Ovary (tissue), 3 donors: ENCODE measurements at regions not wholly inside any gene's neighbourhood (a gene's known extent, or its start where the extent isn't known, plus 50 kb on each side); places are given as distances from the start of the nearest gene placed in this dataset.

Experiments used
- CTCF ChIP-seq, 3 donors: fragments of 450-650 bp in 2 of 3; fragments of 200-600 bp in 1 of 3; IDR thresholded peaks; one replicate each; pipeline versions ENCODE4 v1.5.1 to v1.8.0; 2016 to 2022; ENCODE audit warnings: antibody characterized with exemption in 3 of 3, mild to moderate bottlenecking in 1 of 3
- EP300 ChIP-seq: sonication (generic); formaldehyde crosslinking; IDR thresholded peaks from one replicate; pipeline ENCODE4 v1.6.1; 2017; ENCODE audit warnings: antibody characterized with exemption
- donor health status: DM: no; HTN: no; CAD: no.

- no peak for TF ChIP-seq CTCF (IDR thresholded peaks at IDR 0.05)
- TF ChIP-seq EP300, result no peak
Observed at GRCh38 chr18:76227759-76228158, 267.3 kb downstream of the ZNF516 start.
